GM06990 (cell line): ENCODE measurements at regions not wholly inside any gene's neighbourhood (a gene's known extent, or its start where the extent isn't known, plus 50 kb on each side); places are given as distances from the start of the nearest gene placed in this dataset.

Experiments
- DNase-seq: peaks from one replicate; pipeline ENCODE4 v3.0.0-alpha.2; 2011; ENCODE audit not compliant: insufficient read length; ENCODE audit errors: extremely low read depth
- H3K27me3 ChIP-seq: replicated peaks from 2 replicates; pipeline ENCODE4 v1.6.0; 2011; ENCODE audit warnings: low read length; ENCODE audit not compliant: control insufficient read depth, insufficient read depth
- H3K36me3 ChIP-seq: 2 replicates; pipeline ENCODE4 v1.5.1; 2011; ENCODE audit warnings: low read length; ENCODE audit not compliant: control insufficient read depth, insufficient read depth
- H3K4me3 ChIP-seq: replicated peaks from 2 replicates; pipeline ENCODE4 v1.5.1; 2011; ENCODE audit warnings: low read depth, mild to moderate bottlenecking, control low read depth, low read length
- TF ChIP-seq, protein P1 (sequence below): IDR thresholded peaks from 2 replicates; pipeline ENCODE4 v1.5.1; 2011; ENCODE audit warnings: low read length, control low read depth, mild to moderate bottlenecking, inconsistent platforms; ENCODE audit not compliant: insufficient read depth, poor library complexity, severe bottlenecking

DNA sequence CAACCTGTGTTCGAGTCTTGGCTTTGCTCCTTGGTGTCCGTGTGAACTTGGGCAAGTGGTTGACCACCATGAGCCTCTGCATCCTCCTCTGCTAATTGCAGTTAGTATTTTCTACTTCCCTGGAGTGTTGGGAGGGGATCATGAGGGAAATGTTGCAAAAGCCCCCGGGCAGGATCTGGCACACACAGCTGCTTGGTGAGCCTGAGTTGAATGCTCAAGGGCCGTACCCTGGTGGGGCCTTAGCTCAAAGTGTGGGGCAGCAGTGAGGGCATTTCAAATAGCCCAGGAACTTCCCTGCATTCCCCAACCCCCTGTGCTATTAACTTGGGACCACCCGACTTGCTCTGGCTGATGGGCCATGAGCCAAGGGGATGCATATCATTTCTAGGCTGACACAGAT lies 94.9 kb upstream of the SLC6A11 start:
- no peak for DNase-seq
- Histone ChIP-seq H3K36me3 (no peaks in the 10 kb centered on the region), H3K27me3 (no peaks in the 10 kb centered on the region; the same call in 1 of the 2 replicates), H3K4me3 (no peak overlapping the region)
- TF ChIP-seq, protein P1, sequence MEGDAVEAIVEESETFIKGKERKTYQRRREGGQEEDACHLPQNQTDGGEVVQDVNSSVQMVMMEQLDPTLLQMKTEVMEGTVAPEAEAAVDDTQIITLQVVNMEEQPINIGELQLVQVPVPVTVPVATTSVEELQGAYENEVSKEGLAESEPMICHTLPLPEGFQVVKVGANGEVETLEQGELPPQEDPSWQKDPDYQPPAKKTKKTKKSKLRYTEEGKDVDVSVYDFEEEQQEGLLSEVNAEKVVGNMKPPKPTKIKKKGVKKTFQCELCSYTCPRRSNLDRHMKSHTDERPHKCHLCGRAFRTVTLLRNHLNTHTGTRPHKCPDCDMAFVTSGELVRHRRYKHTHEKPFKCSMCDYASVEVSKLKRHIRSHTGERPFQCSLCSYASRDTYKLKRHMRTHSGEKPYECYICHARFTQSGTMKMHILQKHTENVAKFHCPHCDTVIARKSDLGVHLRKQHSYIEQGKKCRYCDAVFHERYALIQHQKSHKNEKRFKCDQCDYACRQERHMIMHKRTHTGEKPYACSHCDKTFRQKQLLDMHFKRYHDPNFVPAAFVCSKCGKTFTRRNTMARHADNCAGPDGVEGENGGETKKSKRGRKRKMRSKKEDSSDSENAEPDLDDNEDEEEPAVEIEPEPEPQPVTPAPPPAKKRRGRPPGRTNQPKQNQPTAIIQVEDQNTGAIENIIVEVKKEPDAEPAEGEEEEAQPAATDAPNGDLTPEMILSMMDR, result no peak

- Histone ChIP-seq H3K36me3 (no peaks in the 10 kb centered on the region), H3K4me3 (no peak overlapping the region), H3K27me3 (no peaks in the 10 kb centered on the region; the same call in 1 of the 2 replicates)
- TF ChIP-seq, protein P1, result no peak
- no peak for DNase-seq
Measured at GRCh38 chr3:10722911-10723310, 93.1 kb upstream of the SLC6A11 start.

DNA sequence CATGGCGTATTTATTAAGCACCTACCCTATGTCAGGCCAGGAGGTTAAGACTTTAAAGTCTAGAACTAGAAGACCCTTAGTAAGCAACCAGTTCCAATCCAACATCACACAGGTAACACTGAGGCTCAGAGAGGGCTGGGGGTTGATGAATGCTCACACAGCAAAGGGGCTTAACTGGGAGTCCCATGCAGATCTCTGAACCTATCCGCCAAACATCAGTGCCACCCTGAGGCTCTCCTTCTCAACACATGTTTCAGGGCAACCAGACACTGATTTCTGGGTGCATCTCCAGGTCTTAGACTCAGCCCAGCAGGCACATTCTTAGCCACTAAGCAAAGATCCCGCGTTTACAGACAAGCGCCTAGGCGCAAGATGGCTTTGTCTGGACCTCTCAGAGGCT lies 92.0 kb upstream of the SLC6A11 start:
- TF ChIP-seq, protein P1, result no peak
- Histone ChIP-seq H3K27me3 (no peaks in the 10 kb centered on the region; the same call in 1 of the 2 replicates), H3K4me3 (no peak overlapping the region), H3K36me3 (no peaks in the 10 kb centered on the region)
- no peak for DNase-seq

DNA sequence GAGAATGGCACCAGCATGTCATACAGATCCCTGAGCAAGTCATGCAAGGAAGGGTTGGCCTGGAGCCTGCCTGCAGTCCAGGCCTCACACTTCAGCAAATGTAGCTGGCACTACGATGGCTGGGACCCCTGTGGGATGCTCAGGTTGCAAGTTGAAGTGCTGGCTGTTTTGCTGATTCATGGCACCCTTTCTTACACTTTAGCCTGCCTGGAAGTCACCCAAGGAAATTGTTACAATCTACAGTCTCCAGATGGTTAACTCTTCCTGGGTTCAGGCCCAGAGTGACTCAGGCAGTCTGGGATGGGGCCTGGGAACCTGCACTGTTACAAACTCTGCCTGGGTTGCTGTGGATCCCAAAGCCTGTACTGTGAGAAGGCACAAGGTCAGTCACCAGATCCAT lies 91.0 kb upstream of the SLC6A11 start:
- no peaks in the 10 kb centered on the region for H3K36me3 ChIP-seq
- DNase-seq, result no peak
- H3K27me3 ChIP-seq, result no peaks in the 10 kb centered on the region
- H3K4me3 ChIP-seq, result no peak overlapping the region
- TF ChIP-seq, protein P1, result no peak

DNA sequence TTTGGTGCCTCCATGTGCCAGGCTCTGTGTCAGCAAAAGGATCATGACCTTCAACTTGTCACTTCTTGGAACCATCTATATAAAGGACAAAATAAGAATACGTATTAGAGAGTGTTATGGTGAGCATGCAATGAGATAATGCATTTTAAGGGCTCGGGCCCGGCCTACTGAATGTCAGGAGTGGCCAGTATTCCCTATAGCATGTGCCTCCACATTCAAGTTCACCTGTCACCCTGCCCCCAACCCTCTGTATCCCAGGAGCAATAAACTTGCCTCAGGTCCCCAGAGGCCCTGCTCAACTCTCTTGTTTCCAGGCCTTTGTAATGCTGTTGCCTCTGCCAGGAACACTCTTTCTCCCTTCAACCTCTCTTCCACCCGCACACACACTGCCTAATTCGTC lies 90.2 kb upstream of the SLC6A11 start:
- Histone ChIP-seq H3K36me3 (no peaks in the 10 kb centered on the region), H3K27me3 (no peaks in the 10 kb centered on the region), H3K4me3 (no peak overlapping the region)
- no peak for DNase-seq
- TF ChIP-seq, protein P1, result no peak

GRCh38 chr3:10726787-10727186 lies 89.2 kb upstream of the SLC6A11 start:
- TF ChIP-seq, protein P1, result no peak
- no peaks in the 10 kb centered on the region for H3K36me3 ChIP-seq
- DNase-seq, result no peak
- no peak overlapping the region for H3K4me3 ChIP-seq
- H3K27me3 ChIP-seq, result no peaks in the 10 kb centered on the region
